ENCODE measurements at regions not wholly inside any gene's neighbourhood (a gene's known extent, or its start where the extent isn't known, plus 50 kb on each side); places are given as distances from the start of the nearest gene placed in this dataset.
"Not testable (repeated sequence)": the region's sequence is repeated elsewhere in the genome, so short reads cannot be mapped to it uniquely, and the experiment has no call there.

- Histone ChIP-seq H3K9me3 (ENCODE audit: control insufficient read depth, low read length) (no peaks in the 10 kb centered on the region), H3K36me3 (ENCODE audit: control insufficient read depth, insufficient read depth, low read length) (no peaks in the 10 kb centered on the region), H3K4me1 (no peaks in the 10 kb centered on the region), H3K27me3 (ENCODE audit: control insufficient read depth, insufficient read depth, low read length) (no peaks in the 10 kb centered on the region), H3K79me2 (no peaks in the 10 kb centered on the region), H3K9ac (no peak overlapping the region), H3K4me3 (ENCODE audit: low read depth, low read length) (no peak overlapping the region), H2AFZ (no peak overlapping the region), H3K4me2 (ENCODE audit: low read length) (no peak overlapping the region), H3K27ac (no peak overlapping the region)
- TF ChIP-seq CTCF (IDR thresholded peaks at IDR 0.05): no peak
Observed at GRCh38 chr5:100043475-100043874, 491.7 kb upstream of the FAM174A start.

- Histone ChIP-seq H3K27ac (no peak overlapping the region), H3K9me3 (ENCODE audit: control insufficient read depth, low read length) (no peaks in the 10 kb centered on the region), H2AFZ (no peak overlapping the region), H3K4me1 (no peaks in the 10 kb centered on the region), H3K79me2 (no peaks in the 10 kb centered on the region), H3K4me2 (ENCODE audit: low read length) (no peak overlapping the region), H3K9ac (no peak overlapping the region), H3K27me3 (ENCODE audit: control insufficient read depth, insufficient read depth, low read length) (no peaks in the 10 kb centered on the region), H3K4me3 (ENCODE audit: low read depth, low read length) (no peak overlapping the region), H3K36me3 (ENCODE audit: control insufficient read depth, insufficient read depth, low read length) (no peaks in the 10 kb centered on the region)
- TF ChIP-seq CTCF (IDR thresholded peaks at IDR 0.05): no peak
Observed at GRCh38 chr5:100026606-100027005, 508.6 kb upstream of the FAM174A start.

GRCh38 chr5:100023536-100023935 is 511.6 kb upstream of the FAM174A start:
- Histone ChIP-seq H3K9ac (no peak overlapping the region), H2AFZ (no peak overlapping the region), H3K79me2 (no peaks in the 10 kb centered on the region), H3K36me3 (ENCODE audit: control insufficient read depth, insufficient read depth, low read length) (no peaks in the 10 kb centered on the region), H3K4me3 (ENCODE audit: low read depth, low read length) (no peak overlapping the region), H3K4me2 (ENCODE audit: low read length) (no peak overlapping the region), H3K9me3 (ENCODE audit: control insufficient read depth, low read length) (no peaks in the 10 kb centered on the region), H3K27me3 (ENCODE audit: control insufficient read depth, insufficient read depth, low read length) (no peaks in the 10 kb centered on the region), H3K27ac (no peak overlapping the region), H3K4me1 (no peaks in the 10 kb centered on the region)
- TF ChIP-seq CTCF (IDR thresholded peaks at IDR 0.05): no peak

- Histone ChIP-seq H3K4me1 (no peaks in the 10 kb centered on the region), H3K9me3 (ENCODE audit: control insufficient read depth, low read length) (no peaks in the 10 kb centered on the region), H3K79me2 (no peaks in the 10 kb centered on the region), H3K27ac (no peak overlapping the region), H2AFZ (no peak overlapping the region), H3K27me3 (ENCODE audit: control insufficient read depth, insufficient read depth, low read length) (no peaks in the 10 kb centered on the region), H3K4me3 (ENCODE audit: low read depth, low read length) (no peak overlapping the region), H3K9ac (no peak overlapping the region), H3K36me3 (ENCODE audit: control insufficient read depth, insufficient read depth, low read length) (no peaks in the 10 kb centered on the region), H3K4me2 (ENCODE audit: low read length) (no peak overlapping the region)
- TF ChIP-seq CTCF (IDR thresholded peaks at IDR 0.05): no peak
Observed at GRCh38 chr5:100017520-100018262, 517.5 kb upstream of the FAM174A start.

GRCh38 chr5:100013305-100013704 is 521.9 kb upstream of the FAM174A start:
- not testable (repeated sequence) for H3K4me1 ChIP-seq; H3K4me3 ChIP-seq (ENCODE audit: low read depth, low read length); H3K27ac ChIP-seq; H2AFZ ChIP-seq; H3K9ac ChIP-seq; H3K9me3 ChIP-seq (ENCODE audit: control insufficient read depth, low read length); H3K79me2 ChIP-seq; H3K27me3 ChIP-seq (ENCODE audit: control insufficient read depth, insufficient read depth, low read length); H3K36me3 ChIP-seq (ENCODE audit: control insufficient read depth, insufficient read depth, low read length); H3K4me2 ChIP-seq (ENCODE audit: low read length)

GRCh38 chr5:100011160-100011559 is 524.0 kb upstream of the FAM174A start:
- H3K4me2 ChIP-seq (ENCODE audit: low read length); H3K4me3 ChIP-seq (ENCODE audit: low read depth, low read length): not testable (repeated sequence)

More at GRCh38 chr5:100011160-100011559, 524.0 kb upstream of the FAM174A start:
- H3K9me3 ChIP-seq (ENCODE audit: control insufficient read depth, low read length); H3K27me3 ChIP-seq (ENCODE audit: control insufficient read depth, insufficient read depth, low read length); H2AFZ ChIP-seq; H3K9ac ChIP-seq; H3K36me3 ChIP-seq (ENCODE audit: control insufficient read depth, insufficient read depth, low read length); H3K27ac ChIP-seq; H3K79me2 ChIP-seq; H3K4me1 ChIP-seq: not testable (repeated sequence)
